A673 (cell line): ENCODE measurements at regions not wholly inside any gene's neighbourhood (a gene's known extent, or its start where the extent isn't known, plus 50 kb on each side); places are given as distances from the start of the nearest gene placed in this dataset.

Experiments
- BruUV-seq: library from RNA; stranded (reverse); fragments of 400-500 nt; replicated peaks from 2 replicates; lab custom pipeline; 2021; lab: Mats Ljungman, UMichigan
- CTCF ChIA-PET: fragments of 300-600 bp; sonication (Branson Sonifier 250); formaldehyde crosslinking; loops from one replicate; lab custom pipeline; 2022; ENCODE audit warnings: antibody characterized with exemption; lab: Charles Lee
- POLR2A ChIA-PET: fragments of 300-600 bp; sonication (Branson Sonifier 250); formaldehyde crosslinking; loops from one replicate; lab custom pipeline; 2022; ENCODE audit warnings: antibody characterized with exemption; ENCODE audit not compliant: low non-redundant PET; lab: Charles Lee
- DNase-seq: peaks from one replicate; pipeline ENCODE4 v3.0.0-alpha.2; 2015; ENCODE audit warnings: low spot score
- H3K27ac ChIP-seq: fragments of 200-600 bp; sonication (generic); 2 replicates; pipeline ENCODE4 v1.5.1; 2016; ENCODE audit warnings: mixed run types, low read depth, mild to moderate bottlenecking, mixed read lengths, antibody characterized with exemption, low read length; ENCODE audit not compliant: poor library complexity, severe bottlenecking
- H3K27me3 ChIP-seq: fragments of 200-600 bp; sonication (generic); replicated peaks from 2 replicates; pipeline ENCODE4 v1.6.1; 2017; ENCODE audit warnings: mixed run types, low read depth, mild to moderate bottlenecking, mixed read lengths, antibody characterized with exemption, low read length; ENCODE audit not compliant: insufficient read depth, poor library complexity
- H3K36me3 ChIP-seq: fragments of 200-600 bp; sonication (generic); 2 replicates; pipeline ENCODE4 v1.6.1; 2016; ENCODE audit warnings: mixed run types, mild to moderate bottlenecking, mixed read lengths, antibody characterized with exemption, low read length; ENCODE audit not compliant: insufficient read depth, poor library complexity, severe bottlenecking
- H3K4me1 ChIP-seq: fragments of 200-600 bp; sonication (generic); 2 replicates; pipeline ENCODE4 v1.6.1; 2017; ENCODE audit warnings: mixed run types, mild to moderate bottlenecking, mixed read lengths, antibody characterized with exemption, low read length; ENCODE audit not compliant: insufficient read depth, poor library complexity, severe bottlenecking
- H3K4me3 ChIP-seq: fragments of 200-600 bp; sonication (generic); 2 replicates; pipeline ENCODE4 v1.5.1; 2016; ENCODE audit warnings: low read depth, mixed run types, mild to moderate bottlenecking, mixed read lengths, low read length; ENCODE audit not compliant: poor library complexity, severe bottlenecking
- H3K9me3 ChIP-seq: fragments of 200-600 bp; sonication (generic); 2 replicates; pipeline ENCODE4 v1.6.1; 2016; ENCODE audit warnings: mixed run types, low read depth, mild to moderate bottlenecking, mixed read lengths, antibody characterized with exemption, low read length; ENCODE audit not compliant: poor library complexity, severe bottlenecking
- CTCF ChIP-seq: fragments of 300-800, 200-600 bp; sonication (generic); conservative IDR thresholded peaks from 2 replicates; pipeline ENCODE4 v1.5.1; 2017; ENCODE audit warnings: low read depth, mild to moderate bottlenecking, antibody characterized with exemption, low read length, moderate library complexity, mixed read lengths
- EZH2 ChIP-seq: fragments of 200-600 bp; sonication (generic); IDR thresholded peaks from 2 replicates; pipeline ENCODE4 v1.6.1; 2017; ENCODE audit warnings: borderline replicate concordance, low read depth, mild to moderate bottlenecking, mixed read lengths, antibody characterized with exemption, low read length; ENCODE audit not compliant: poor library complexity, severe bottlenecking
- intact Hi-C: fragments of 100-400 bp; cut with micrococcal nuclease; formaldehyde crosslinking; loops from one replicate; pipeline ENCODE4 v1.10.0; 2022; ENCODE audit not compliant: unreplicated experiment

- CTCF ChIA-PET: no interaction called here
- BruUV-seq: no TSS peak
- Histone ChIP-seq H3K36me3 (no peaks in the 10 kb centered on the region), H3K27me3 (no peaks in the 10 kb centered on the region), H3K4me3 (no peak overlapping the region), H3K9me3 (no peaks in the 10 kb centered on the region), H3K4me1 (no peaks in the 10 kb centered on the region), H3K27ac (no peak overlapping the region)
- intact Hi-C loops: no loop called here
- no peak for TF ChIP-seq EZH2
- TF ChIP-seq CTCF: no peak
- no peak for DNase-seq
- POLR2A ChIA-PET: no interaction called here
These were observed 230.7 kb downstream of the FAT3 start for GRCh38 chr11:92455210-92455790.

- TF ChIP-seq CTCF: no peak
- no peak for TF ChIP-seq EZH2
- Histone ChIP-seq H3K9me3 (no peaks in the 10 kb centered on the region), H3K4me3 (no peak overlapping the region), H3K4me1 (no peaks in the 10 kb centered on the region), H3K27ac (no peak overlapping the region), H3K27me3 (no peaks in the 10 kb centered on the region), H3K36me3 (no peaks in the 10 kb centered on the region)
- BruUV-seq: no TSS peak
- intact Hi-C loops: no loop called here
- no peak for DNase-seq
- ChIA-PET CTCF (no interaction called here), POLR2A (no interaction called here)
These were observed 232.6 kb downstream of the FAT3 start for GRCh38 chr11:92457250-92457649.

DNA sequence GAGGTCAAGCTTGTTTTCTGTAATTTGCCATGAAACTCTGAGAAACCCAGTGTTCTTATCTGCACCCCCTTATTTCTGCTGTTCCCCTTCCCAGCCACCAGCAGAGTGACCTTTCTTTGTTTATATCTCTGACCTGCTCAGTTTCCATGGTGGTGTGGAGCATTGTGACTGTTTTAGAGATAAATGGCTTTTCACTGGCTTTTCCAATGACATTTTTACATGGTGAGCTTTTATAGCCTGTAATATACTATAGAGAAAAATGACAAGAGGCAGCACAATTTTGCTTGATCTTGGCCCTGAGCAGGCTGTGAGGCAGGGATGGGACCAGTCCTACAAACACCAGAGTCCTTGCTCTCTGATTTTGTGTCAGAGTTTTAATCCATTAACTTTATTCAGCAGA, 233.9 kb downstream of the FAT3 start:
- H3K27me3 ChIP-seq: no peaks in the 10 kb centered on the region
- no peak for DNase-seq
- ChIA-PET CTCF (no interaction called here), POLR2A (no interaction called here)
- no TSS peak for BruUV-seq
- no peak overlapping the region for H3K27ac ChIP-seq
- TF ChIP-seq EZH2 (no peak), CTCF (no peak)
- H3K9me3 ChIP-seq: no peaks in the 10 kb centered on the region
- no peak overlapping the region for H3K4me3 ChIP-seq
- H3K36me3 ChIP-seq: no peaks in the 10 kb centered on the region
- H3K4me1 ChIP-seq: no peaks in the 10 kb centered on the region
- intact Hi-C loops: no loop called here
